H1 (cell line): ENCODE measurements at regions not wholly inside any gene's neighbourhood (a gene's known extent, or its start where the extent isn't known, plus 50 kb on each side); places are given as distances from the start of the nearest gene placed in this dataset.

Experiments
- CEBPB ChIP-seq: IDR thresholded peaks from 2 replicates; pipeline ENCODE4 v1.6.1; 2012; ENCODE audit warnings: low read depth, low read length
- CHD7 ChIP-seq: fragments of 300-600 bp; sonication (generic); IDR thresholded peaks from 2 replicates; pipeline ENCODE4 v1.7.1; 2012; ENCODE audit warnings: low read length, moderate library complexity, mild to moderate bottlenecking, inconsistent platforms; ENCODE audit not compliant: insufficient replicate concordance
- CTBP2 ChIP-seq: IDR thresholded peaks from 2 replicates; pipeline ENCODE4 v1.7.0; 2011; ENCODE audit warnings: borderline replicate concordance, mild to moderate bottlenecking, moderate library complexity, mixed read lengths, low read length; ENCODE audit not compliant: insufficient read depth, insufficient read length
- JUN ChIP-seq: IDR thresholded peaks from 2 replicates; pipeline ENCODE4 v1.6.1; 2011; ENCODE audit warnings: low read depth, mild to moderate bottlenecking, improper control_type of control experiment, low read length
- RFX5 ChIP-seq: IDR thresholded peaks from 2 replicates; pipeline ENCODE4 v1.6.1; 2011; ENCODE audit warnings: low read depth, low read length, improper control_type of control experiment, borderline replicate concordance

- TF ChIP-seq CHD7 (no peak), CEBPB (no peak), CTBP2 (no peak), JUN (no peak), RFX5 (no peak)
These were observed 238.2 kb upstream of the SOX11 start (continued) for GRCh38 chr2:5454051-5454390.
